Fibroblast of lung (primary cell): ENCODE measurements at regions not wholly inside any gene's neighbourhood (a gene's known extent, or its start where the extent isn't known, plus 50 kb on each side); places are given as distances from the start of the nearest gene placed in this dataset.

ENCODE experiments used
- CTCF ChIP-seq, 2 donors: IDR thresholded peaks in 1 of 2; conservative IDR thresholded peaks in 1 of 2; 1 replicate in 1 of 2; 2 replicates in 1 of 2; pipeline ENCODE4 v1.5.1; 2011 to 2012; ENCODE audit warnings: low read length in 2 of 2, control low read depth in 1 of 2, inconsistent platforms in 1 of 2, low read depth in 1 of 2, mild to moderate bottlenecking in 1 of 2
- EZH2 ChIP-seq: IDR thresholded peaks from 2 replicates; pipeline ENCODE4 v1.5.1; 2012; ENCODE audit warnings: low read length, control low read depth, mild to moderate bottlenecking; ENCODE audit errors: missing control alignments

GRCh38 chr4:89364541-89364940 is 56.9 kb upstream of the GPRIN3 start:
- TF ChIP-seq EZH2 = no peak
- no peak for TF ChIP-seq CTCF (conservative IDR thresholded peaks at IDR 0.05 in 1 of 2, IDR thresholded peaks at IDR 0.05 in 1 of 2; ENCODE audit: low read depth in 1 of 2, low read length in 2 of 2)
